Activated CD8-positive, alpha-beta T cell treated with anti-CD3 and anti-CD28 coated beads, Interleukin-2, amount 10 ng/mL, durations not matched to agents 7 days and 5 days (primary cell): ENCODE measurements at regions not wholly inside any gene's neighbourhood (a gene's known extent, or its start where the extent isn't known, plus 50 kb on each side); places are given as distances from the start of the nearest gene placed in this dataset.

ENCODE experiments used
- ATAC-seq: fragments of 150-1000 bp; cut with Tn5 transposase; one replicate; pipeline ENCODE4 v1.10.0; 2021; ENCODE audit warnings: moderate library complexity
- CTCF ChIA-PET: fragments of 350-600 bp; sonication (Branson Sonifier 250); formaldehyde crosslinking; loops from one replicate; lab custom pipeline; 2021; ENCODE audit warnings: antibody characterized with exemption; lab: Charles Lee
- POLR2A ChIA-PET: fragments of 350-600 bp; sonication (Branson Sonifier 250); formaldehyde crosslinking; loops from one replicate; lab custom pipeline; 2021; ENCODE audit warnings: antibody characterized with exemption; lab: Charles Lee
- DNase-seq: peaks from one replicate; pipeline ENCODE4 v3.0.0-alpha.2; 2020
- H3K27ac Mint-ChIP-seq: one replicate; pipeline ENCODE4 v1.8.0; 2021; ENCODE audit warnings: mild to moderate bottlenecking, mixed read lengths
- H3K27me3 Mint-ChIP-seq: one replicate; pipeline ENCODE4 v1.8.0; 2021; ENCODE audit warnings: low read depth, mixed read lengths
- H3K36me3 Mint-ChIP-seq: one replicate; pipeline ENCODE4 v1.8.0; 2021; ENCODE audit warnings: low read depth, mixed read lengths
- H3K4me1 Mint-ChIP-seq: one replicate; pipeline ENCODE4 v1.8.0; 2021; ENCODE audit warnings: low read depth, mixed read lengths
- H3K4me3 Mint-ChIP-seq: one replicate; pipeline ENCODE4 v1.8.0; 2021; ENCODE audit warnings: mild to moderate bottlenecking, mixed read lengths
- H3K9me3 Mint-ChIP-seq: one replicate; pipeline ENCODE4 v1.8.0; 2022; ENCODE audit warnings: mixed read lengths; ENCODE audit not compliant: insufficient read depth

DNA sequence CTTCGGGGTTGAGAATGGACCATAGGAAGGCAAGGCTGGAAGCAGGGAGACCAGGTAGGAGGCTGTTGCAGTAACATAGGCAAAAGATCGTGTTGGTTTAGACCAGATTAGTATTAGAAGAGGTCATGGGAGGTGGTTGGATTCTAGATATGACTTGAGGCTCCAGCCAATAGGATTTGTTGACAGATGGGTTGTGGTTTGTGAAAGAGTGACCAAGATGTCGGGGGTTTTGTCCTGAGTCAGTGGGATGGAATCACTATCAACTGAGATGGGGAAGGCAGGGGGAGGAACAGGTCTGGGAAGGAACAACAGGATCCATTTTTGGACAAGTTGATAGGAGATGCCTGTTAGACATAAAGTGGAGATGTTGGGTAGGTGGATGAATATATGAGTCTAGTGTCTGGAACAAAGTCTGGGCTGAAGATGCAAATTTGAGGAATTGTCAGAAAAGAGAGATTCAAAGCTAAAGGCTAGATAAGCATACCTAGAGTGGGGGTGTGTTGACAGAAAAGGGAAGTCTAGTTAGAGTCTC is 95.5 kb upstream of the NPHP3 start:
- no peaks in the 10 kb centered on the region for H3K4me1 Mint-ChIP-seq
- no peaks in the 10 kb centered on the region for H3K36me3 Mint-ChIP-seq
- H3K27ac Mint-ChIP-seq = no peak overlapping the region
- ATAC-seq (no peak), DNase-seq (no peak)
- no peaks in the 10 kb centered on the region for H3K27me3 Mint-ChIP-seq
- ChIA-PET POLR2A (no interaction called here), CTCF (no interaction called here)
- H3K9me3 Mint-ChIP-seq = no peaks in the 10 kb centered on the region
- no peak overlapping the region for H3K4me3 Mint-ChIP-seq

DNA sequence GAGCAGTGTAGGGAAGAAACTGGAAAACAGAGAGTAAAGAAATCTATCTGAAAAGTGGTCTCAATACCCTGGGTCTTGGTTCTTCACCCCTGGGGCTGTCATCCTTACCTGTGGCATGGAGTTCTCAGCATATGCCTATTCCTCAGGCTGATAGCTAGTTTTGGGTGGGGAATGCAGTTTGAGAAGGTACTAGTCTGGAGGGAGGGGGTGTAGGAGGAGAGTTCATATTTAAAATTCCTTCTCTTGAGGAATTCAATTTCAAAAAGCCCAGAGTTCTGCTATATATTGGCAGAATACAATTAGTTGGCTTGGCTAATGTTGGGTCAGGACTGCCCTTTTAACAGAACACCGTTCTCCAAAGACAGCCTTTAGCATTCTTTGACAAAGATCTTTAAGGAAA is 82.9 kb upstream of the NPHP3 start:
- H3K36me3 Mint-ChIP-seq = no peaks in the 10 kb centered on the region

DNA sequence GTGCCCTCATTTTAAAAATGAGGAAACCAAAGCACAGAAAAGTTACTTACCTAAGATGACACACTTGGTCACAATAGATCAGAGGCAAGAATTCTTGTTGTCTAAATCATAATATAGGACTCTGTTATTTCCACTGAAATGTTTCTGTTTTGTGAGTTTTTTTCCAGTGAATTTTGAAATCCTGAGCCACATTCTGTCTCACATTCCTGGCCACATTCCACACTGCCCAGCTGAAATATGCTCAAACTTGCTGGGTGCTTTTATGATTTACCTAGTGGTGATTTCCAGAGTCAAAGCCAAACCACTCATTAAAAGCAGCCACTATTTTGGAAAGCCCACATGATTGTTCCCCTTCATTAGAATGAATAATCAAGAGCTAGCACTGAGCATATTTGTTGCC is 82.3 kb upstream of the NPHP3 start:
- POLR2A ChIA-PET = no interaction called here
- no peaks in the 10 kb centered on the region for H3K9me3 Mint-ChIP-seq
- no peak overlapping the region for H3K27ac Mint-ChIP-seq
- H3K27me3 Mint-ChIP-seq = no peaks in the 10 kb centered on the region
- no peaks in the 10 kb centered on the region for H3K4me1 Mint-ChIP-seq
- no peak for DNase-seq
- CTCF ChIA-PET = no interaction called here
- ATAC-seq = no peak
- no peaks in the 10 kb centered on the region for H3K36me3 Mint-ChIP-seq
- no peak overlapping the region for H3K4me3 Mint-ChIP-seq

More for the DNA sequence above, 82.9 kb upstream of the NPHP3 start:
- Mint-ChIP-seq H3K9me3 (no peaks in the 10 kb centered on the region), H3K4me1 (no peaks in the 10 kb centered on the region), H3K27ac (no peak overlapping the region), H3K27me3 (no peaks in the 10 kb centered on the region), H3K4me3 (no peak overlapping the region)
- ChIA-PET POLR2A (no interaction called here), CTCF (no interaction called here)
- ATAC-seq (no peak), DNase-seq (no peak)

DNA sequence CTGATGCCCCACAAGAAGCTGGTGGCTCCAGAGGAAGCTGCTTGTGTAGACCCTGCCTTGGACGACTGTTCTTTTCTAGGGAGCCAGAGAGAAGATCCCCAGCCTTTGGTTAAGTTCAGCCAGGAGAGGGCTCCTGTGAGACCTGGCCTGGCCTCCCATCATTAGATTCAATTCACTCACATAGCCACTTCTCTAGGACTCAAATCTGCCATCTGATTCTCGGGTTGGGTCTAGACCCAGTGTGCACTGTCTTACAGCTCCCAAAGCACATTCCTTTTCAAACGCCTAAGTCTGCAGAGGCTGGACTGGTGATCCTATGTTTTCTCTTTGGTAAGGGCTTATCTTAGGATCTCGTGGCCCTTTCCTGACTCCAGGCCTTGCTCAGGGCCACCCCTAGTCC is 81.7 kb upstream of the NPHP3 start:
- H3K4me1 Mint-ChIP-seq = no peaks in the 10 kb centered on the region
- H3K9me3 Mint-ChIP-seq = no peaks in the 10 kb centered on the region
- ChIA-PET CTCF (no interaction called here), POLR2A (no interaction called here)
- H3K4me3 Mint-ChIP-seq = no peak overlapping the region
- ATAC-seq = no peak
- H3K27me3 Mint-ChIP-seq = no peaks in the 10 kb centered on the region
- no peak for DNase-seq
- H3K36me3 Mint-ChIP-seq = no peaks in the 10 kb centered on the region
- H3K27ac Mint-ChIP-seq = no peak overlapping the region

DNA sequence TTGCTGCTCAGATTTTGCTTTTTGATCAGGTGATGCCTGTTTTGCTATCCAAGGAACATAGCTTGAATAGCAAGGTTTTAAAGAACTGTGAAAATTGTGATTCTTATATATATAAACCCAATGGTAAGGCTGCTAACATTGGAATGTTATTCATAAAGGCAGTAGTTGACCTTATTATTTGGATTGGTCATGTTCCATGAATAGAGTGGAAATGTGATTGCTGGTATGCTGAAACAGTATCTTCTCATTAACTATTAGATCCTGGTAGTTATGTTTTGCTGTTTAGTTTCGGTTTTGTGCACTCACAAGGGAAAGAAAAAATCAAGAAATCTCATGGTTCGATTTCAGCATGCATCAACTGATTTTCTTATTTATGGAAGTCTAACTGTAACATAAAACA is 78.7 kb upstream of the NPHP3 start:
- ChIA-PET POLR2A (no interaction called here), CTCF (no interaction called here)
- H3K27ac Mint-ChIP-seq = no peak overlapping the region
- DNase-seq (no peak), ATAC-seq (no peak)
- no peaks in the 10 kb centered on the region for H3K36me3 Mint-ChIP-seq
- H3K9me3 Mint-ChIP-seq = no peaks in the 10 kb centered on the region
- H3K4me1 Mint-ChIP-seq = no peaks in the 10 kb centered on the region
- H3K4me3 Mint-ChIP-seq = no peak overlapping the region
- H3K27me3 Mint-ChIP-seq = no peaks in the 10 kb centered on the region

DNA sequence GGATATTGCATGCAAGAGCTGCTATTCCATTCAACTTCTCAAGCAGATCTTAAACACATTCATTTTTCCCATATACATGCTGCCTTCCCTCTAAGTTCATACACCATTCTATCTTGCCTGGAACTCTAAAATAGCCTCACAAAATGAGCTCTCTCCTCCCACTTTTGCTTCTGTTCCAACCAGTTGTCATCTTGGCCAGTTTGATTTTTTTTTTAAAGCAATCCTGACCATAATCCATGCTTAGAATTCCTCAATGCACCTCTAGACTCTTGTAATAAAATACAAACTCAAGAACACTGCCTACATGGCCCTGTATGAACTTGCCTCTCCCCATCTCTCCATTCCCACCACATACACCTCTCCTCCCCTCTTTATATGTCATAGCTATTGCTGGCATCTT is 68.6 kb upstream of the NPHP3 start:
- Mint-ChIP-seq H3K36me3 (no peaks in the 10 kb centered on the region), H3K4me3 (no peak overlapping the region), H3K4me1 (no peaks in the 10 kb centered on the region), H3K27me3 (peaks cover 2% of the 10 kb centered on the region), H3K27ac (no peak overlapping the region), H3K9me3 (no peaks in the 10 kb centered on the region)
- ChIA-PET POLR2A (no interaction called here), CTCF (no interaction called here)
- ATAC-seq = no peak
- no peak for DNase-seq

GRCh38 chr3:132789959-132790358 is 67.8 kb upstream of the NPHP3 start:
- Mint-ChIP-seq H3K4me1 (no peaks in the 10 kb centered on the region), H3K36me3 (no peaks in the 10 kb centered on the region), H3K9me3 (no peaks in the 10 kb centered on the region), H3K27me3 (peaks cover 2% of the 10 kb centered on the region), H3K4me3 (no peak overlapping the region), H3K27ac (no peak overlapping the region)
- ChIA-PET POLR2A (no interaction called here), CTCF (no interaction called here)
- ATAC-seq = no peak
- DNase-seq = no peak

DNA sequence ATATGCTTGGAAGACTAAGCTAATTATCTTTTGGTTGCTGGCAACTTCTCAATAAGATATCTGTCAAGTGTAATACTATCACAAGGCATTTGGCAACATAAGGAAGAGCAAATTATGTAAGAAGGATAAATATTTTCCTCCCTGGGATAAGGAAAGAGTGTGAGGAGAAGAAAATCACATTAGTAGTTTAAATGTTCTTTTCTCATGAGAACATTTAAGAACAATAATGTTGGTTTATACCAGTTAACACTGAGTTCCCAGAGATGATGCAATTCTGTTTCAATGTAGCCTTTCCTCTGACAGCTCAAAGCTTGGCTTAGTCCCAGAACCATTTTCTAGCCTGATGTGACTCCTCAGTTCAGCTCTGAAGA is 66.1 kb upstream of the NPHP3 start:
- ATAC-seq = no peak
- no peaks in the 10 kb centered on the region for H3K9me3 Mint-ChIP-seq
- no peaks in the 10 kb centered on the region for H3K36me3 Mint-ChIP-seq
- ChIA-PET CTCF (no interaction called here), POLR2A (no interaction called here)
- no peak overlapping the region for H3K4me3 Mint-ChIP-seq
- DNase-seq = no peak
- no peaks in the 10 kb centered on the region for H3K4me1 Mint-ChIP-seq
- H3K27ac Mint-ChIP-seq = no peak overlapping the region
- peaks cover 2% of the 10 kb centered on the region for H3K27me3 Mint-ChIP-seq

DNA sequence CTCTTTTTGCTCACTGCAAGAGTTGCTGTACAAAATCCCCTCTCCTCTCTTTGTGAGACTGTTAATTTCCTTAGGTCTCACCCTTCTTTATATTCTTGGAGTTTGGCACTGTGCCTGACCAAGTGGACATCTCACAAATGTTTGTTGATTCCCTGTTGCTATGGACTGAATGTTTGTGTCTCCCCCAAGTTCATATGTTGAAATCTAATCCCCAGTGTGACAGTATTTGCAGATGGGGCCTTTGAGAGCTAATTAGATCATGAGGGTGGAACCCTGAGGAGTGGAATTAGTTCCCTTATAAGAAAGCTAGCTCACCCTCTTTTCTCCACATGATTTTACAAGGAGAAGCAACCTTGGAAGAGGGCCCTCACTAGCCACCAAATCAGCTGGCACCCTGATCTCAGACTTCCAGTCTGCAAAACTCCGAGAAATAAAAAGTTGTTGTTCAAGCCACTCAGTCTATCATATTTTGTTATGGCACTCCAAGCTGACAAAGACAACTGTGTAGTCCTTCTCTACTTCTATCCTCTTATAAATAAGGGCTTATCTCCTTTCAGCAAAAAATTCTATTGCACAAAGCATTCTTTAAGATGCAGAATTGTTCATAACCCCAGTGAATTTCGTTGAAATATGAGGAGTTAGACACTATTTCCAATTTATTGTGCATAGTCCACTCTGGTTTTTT is 65.5 kb upstream of the NPHP3 start:
- H3K4me1 Mint-ChIP-seq = no peaks in the 10 kb centered on the region
- ChIA-PET POLR2A (no interaction called here), CTCF (no interaction called here)
- peaks cover 2% of the 10 kb centered on the region for H3K27me3 Mint-ChIP-seq
- H3K9me3 Mint-ChIP-seq = no peaks in the 10 kb centered on the region
- H3K4me3 Mint-ChIP-seq = no peak overlapping the region
- no peaks in the 10 kb centered on the region for H3K36me3 Mint-ChIP-seq
- ATAC-seq (no peak), DNase-seq (no peak)
- H3K27ac Mint-ChIP-seq = no peak overlapping the region

- no peak overlapping the region for H3K27ac Mint-ChIP-seq
- ChIA-PET POLR2A (no interaction called here), CTCF (no interaction called here)
- H3K9me3 Mint-ChIP-seq = no peaks in the 10 kb centered on the region
- no peak for DNase-seq
- no peaks in the 10 kb centered on the region for H3K36me3 Mint-ChIP-seq
- H3K4me1 Mint-ChIP-seq = no peaks in the 10 kb centered on the region
- ATAC-seq = no peak
- H3K4me3 Mint-ChIP-seq = no peak overlapping the region
- peaks cover 2% of the 10 kb centered on the region for H3K27me3 Mint-ChIP-seq
Measured at GRCh38 chr3:132786890-132787289, 64.7 kb upstream of the NPHP3 start.

- no peak overlapping the region for H3K27ac Mint-ChIP-seq
- H3K27me3 Mint-ChIP-seq = peaks cover 3% of the 10 kb centered on the region
- POLR2A ChIA-PET = no interaction called here
- H3K9me3 Mint-ChIP-seq = no peaks in the 10 kb centered on the region
- CTCF ChIA-PET = no interaction called here
- H3K4me3 Mint-ChIP-seq = no peak overlapping the region
- ATAC-seq (no peak), DNase-seq (no peak)
- no peaks in the 10 kb centered on the region for H3K4me1 Mint-ChIP-seq
- H3K36me3 Mint-ChIP-seq = no peaks in the 10 kb centered on the region
Measured at GRCh38 chr3:132785292-132785691, 63.1 kb upstream of the NPHP3 start.

GRCh38 chr3:132784502-132785025 is 62.4 kb upstream of the NPHP3 start:
- ChIA-PET CTCF (no interaction called here), POLR2A (no interaction called here)
- Mint-ChIP-seq H3K9me3 (no peaks in the 10 kb centered on the region), H3K27ac (no peak overlapping the region), H3K36me3 (no peaks in the 10 kb centered on the region), H3K4me3 (no peak overlapping the region), H3K4me1 (no peaks in the 10 kb centered on the region), H3K27me3 (peaks cover 5% of the 10 kb centered on the region)
- ATAC-seq (no peak), DNase-seq (no peak)

DNA sequence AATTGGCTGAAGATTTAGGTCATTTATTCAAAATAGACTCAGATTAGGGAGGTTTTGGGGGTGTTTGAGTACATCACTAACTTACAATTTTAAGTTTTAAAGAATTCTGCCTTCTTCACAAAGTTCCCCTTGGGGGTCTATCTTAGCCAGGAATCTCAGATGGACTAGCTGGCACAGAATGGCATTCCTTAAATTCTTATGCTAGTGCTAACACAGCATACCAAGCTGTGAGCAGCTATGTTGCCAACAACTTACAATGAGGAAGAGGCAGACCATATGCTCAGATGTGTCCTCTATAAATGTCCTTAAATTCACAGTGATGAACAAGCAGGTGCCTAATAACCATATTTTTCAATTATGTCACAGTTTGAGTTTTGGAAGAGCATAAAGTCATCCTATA is 60.9 kb upstream of the NPHP3 start:
- H3K27me3 Mint-ChIP-seq = peaks cover 7% of the 10 kb centered on the region
- CTCF ChIA-PET = no interaction called here
- H3K4me1 Mint-ChIP-seq = no peaks in the 10 kb centered on the region
- no peak overlapping the region for H3K27ac Mint-ChIP-seq
- no peak for ATAC-seq
- POLR2A ChIA-PET = no interaction called here
- no peaks in the 10 kb centered on the region for H3K36me3 Mint-ChIP-seq
- DNase-seq = no peak
- no peak overlapping the region for H3K4me3 Mint-ChIP-seq
- no peaks in the 10 kb centered on the region for H3K9me3 Mint-ChIP-seq
